Peyer's patch (tissue), 4 donors: ENCODE measurements at regions not wholly inside any gene's neighbourhood (a gene's known extent, or its start where the extent isn't known, plus 50 kb on each side); places are given as distances from the start of the nearest gene placed in this dataset.
"Not testable (repeated sequence)": the region's sequence is repeated elsewhere in the genome, so short reads cannot be mapped to it uniquely, and the experiment has no call there.

ENCODE experiments used
- DNase-seq, 3 donors: peaks; one replicate each; pipeline ENCODE4 v3.0.0-alpha.2; 2017 to 2019
- H3K27ac ChIP-seq, 4 donors: fragments of 200-600 bp; sonication (generic); one replicate each; pipeline ENCODE4 v1.5.1; 2016 to 2019
- H3K27me3 ChIP-seq, 2 donors: fragments of 200-600 bp; sonication (generic); one replicate each; pipeline ENCODE4 v1.5.1; 2019
- H3K36me3 ChIP-seq, 3 donors: fragments of 200-600 bp; sonication (generic); one replicate each; pipeline ENCODE4 v1.5.1; 2016 to 2019
- H3K4me1 ChIP-seq, 4 donors: fragments of 200-600 bp; sonication (generic); one replicate each; pipeline ENCODE4 v1.5.1; 2016 to 2019
- H3K4me3 ChIP-seq, 4 donors: fragments of 200-600 bp; sonication (generic); 1 replicate in 3 of 4; 2 replicates in 1 of 4; pipeline ENCODE4 v1.5.1; 2016 to 2019; ENCODE audit warnings: mild to moderate bottlenecking in 1 of 4
- H3K9me3 ChIP-seq, 4 donors: fragments of 200-600 bp; sonication (generic); one replicate each; pipeline ENCODE4 v1.5.1; 2016 to 2019; ENCODE audit warnings: mild to moderate bottlenecking in 1 of 4
- POLR2A ChIP-seq, 2 donors: fragments of 450-650 bp; IDR thresholded peaks; one replicate each; pipeline ENCODE4 v1.5.1; 2017; ENCODE audit warnings: antibody characterized with exemption in 2 of 2, mild to moderate bottlenecking in 2 of 2, moderate library complexity in 2 of 2
- TF ChIP-seq, protein P1 (sequence below), 6 experiments: fragments of 450-650 bp in 4 of 6; fragments of 200-600 bp in 2 of 6; sonication (generic) in 1 of 6; IDR thresholded peaks; one replicate each; pipeline ENCODE4 v1.5.1; 2017 to 2019; ENCODE audit warnings: antibody characterized with exemption in 6 of 6, mild to moderate bottlenecking in 3 of 6, moderate library complexity in 1 of 6

DNA sequence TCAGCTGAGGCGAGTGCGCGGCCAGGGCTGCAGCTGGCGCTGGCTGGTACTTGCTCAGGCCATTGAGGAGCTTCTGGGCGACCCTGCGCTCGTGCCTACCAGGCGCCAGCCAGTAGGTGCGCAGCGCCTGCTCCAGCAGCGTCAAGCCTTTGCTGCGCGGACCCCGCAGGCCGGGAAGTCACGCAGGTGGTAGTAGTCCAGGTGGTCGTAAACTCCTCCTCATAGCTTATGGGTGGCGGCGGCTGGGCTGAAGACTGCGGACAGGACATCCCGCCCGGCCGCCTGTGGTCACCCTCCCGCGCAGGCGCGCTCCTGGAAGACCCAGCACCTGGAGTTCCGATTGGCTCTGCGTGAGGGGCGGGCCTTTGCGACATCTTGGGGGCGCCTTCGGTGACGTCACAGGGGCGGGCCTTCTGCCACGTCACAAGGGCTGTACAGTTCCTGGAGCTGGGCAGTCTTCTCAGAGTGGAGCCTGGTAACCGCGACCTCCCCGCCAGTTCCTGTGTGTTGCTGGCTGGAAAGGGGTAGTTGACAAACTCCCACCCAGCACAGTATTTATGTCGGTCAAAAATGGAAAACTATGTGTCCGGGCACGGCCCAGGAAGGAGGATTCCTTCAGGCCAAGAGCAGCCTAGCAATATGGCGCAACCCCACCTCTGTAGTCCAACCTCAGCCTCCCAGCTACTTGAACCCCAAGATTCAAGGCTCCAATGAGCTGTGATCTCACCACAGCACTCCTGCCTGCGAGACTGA is 102.2 kb upstream of the VKORC1L1 start:
- not testable (repeated sequence) for H3K4me1 ChIP-seq, H3K36me3 ChIP-seq, H3K27me3 ChIP-seq, H3K9me3 ChIP-seq
- TF ChIP-seq, protein P1, sequence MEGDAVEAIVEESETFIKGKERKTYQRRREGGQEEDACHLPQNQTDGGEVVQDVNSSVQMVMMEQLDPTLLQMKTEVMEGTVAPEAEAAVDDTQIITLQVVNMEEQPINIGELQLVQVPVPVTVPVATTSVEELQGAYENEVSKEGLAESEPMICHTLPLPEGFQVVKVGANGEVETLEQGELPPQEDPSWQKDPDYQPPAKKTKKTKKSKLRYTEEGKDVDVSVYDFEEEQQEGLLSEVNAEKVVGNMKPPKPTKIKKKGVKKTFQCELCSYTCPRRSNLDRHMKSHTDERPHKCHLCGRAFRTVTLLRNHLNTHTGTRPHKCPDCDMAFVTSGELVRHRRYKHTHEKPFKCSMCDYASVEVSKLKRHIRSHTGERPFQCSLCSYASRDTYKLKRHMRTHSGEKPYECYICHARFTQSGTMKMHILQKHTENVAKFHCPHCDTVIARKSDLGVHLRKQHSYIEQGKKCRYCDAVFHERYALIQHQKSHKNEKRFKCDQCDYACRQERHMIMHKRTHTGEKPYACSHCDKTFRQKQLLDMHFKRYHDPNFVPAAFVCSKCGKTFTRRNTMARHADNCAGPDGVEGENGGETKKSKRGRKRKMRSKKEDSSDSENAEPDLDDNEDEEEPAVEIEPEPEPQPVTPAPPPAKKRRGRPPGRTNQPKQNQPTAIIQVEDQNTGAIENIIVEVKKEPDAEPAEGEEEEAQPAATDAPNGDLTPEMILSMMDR (IDR thresholded peaks at IDR 0.05) = peak in 1 of 6 experiments; percentile 35
- TF ChIP-seq POLR2A (IDR thresholded peaks at IDR 0.05) = peak; percentile 29 to 79
- Histone ChIP-seq H3K27ac (peak overlapping the region; percentile 88 to 91 (median 90)), H3K4me3 (peak overlapping the region; percentile 65 to 98 (median 94))
- DNase-seq = peak; percentile 95 to 99 (median 96)

DNA sequence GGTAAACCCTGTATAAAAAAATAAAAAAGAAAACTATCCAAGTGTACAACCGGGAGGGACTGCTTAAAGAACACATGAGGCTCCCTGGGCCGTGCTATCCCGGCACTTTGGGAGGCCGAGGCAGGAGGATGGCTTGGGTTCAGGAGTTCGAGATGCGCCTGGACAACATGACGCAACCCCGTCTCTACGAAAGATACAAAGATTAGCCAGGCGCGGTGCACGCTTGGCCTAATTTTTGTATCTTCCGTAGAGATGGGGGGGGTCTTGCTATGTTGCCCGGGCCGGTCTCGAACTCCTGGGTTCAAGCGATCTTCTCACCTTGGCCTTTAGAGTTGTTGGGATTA is 101.7 kb upstream of the VKORC1L1 start:
- not testable (repeated sequence) for H3K9me3 ChIP-seq, DNase-seq, H3K4me1 ChIP-seq, H3K27me3 ChIP-seq, H3K36me3 ChIP-seq
- H3K4me3 ChIP-seq = peak overlapping the region; percentile 65 to 98 (median 94)
- H3K27ac ChIP-seq = peak overlapping the region; percentile 88 to 91 (median 90)

DNA sequence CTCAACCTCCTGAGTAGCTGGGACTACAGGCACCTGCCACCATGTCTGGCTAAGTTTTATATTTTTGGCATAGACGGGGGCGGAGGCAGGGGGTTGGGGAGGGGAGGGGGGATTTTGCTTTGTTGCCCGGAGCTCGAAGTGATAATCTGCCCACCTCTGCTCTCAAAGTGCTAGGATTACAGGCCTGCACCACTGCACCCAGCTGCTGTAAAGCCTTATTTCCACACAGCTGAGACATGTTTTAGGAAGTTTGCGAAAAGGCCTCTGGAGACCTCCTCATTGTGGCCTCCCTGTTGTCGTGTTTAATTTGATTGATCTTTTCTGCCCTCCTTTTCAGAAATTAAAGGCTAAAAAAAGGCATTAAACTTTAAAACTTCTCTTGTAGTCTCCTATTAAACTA is 96.2 kb upstream of the VKORC1L1 start:
- not testable (repeated sequence) for H3K27me3 ChIP-seq, H3K36me3 ChIP-seq, H3K4me3 ChIP-seq, H3K4me1 ChIP-seq, DNase-seq, H3K9me3 ChIP-seq, H3K27ac ChIP-seq

DNA sequence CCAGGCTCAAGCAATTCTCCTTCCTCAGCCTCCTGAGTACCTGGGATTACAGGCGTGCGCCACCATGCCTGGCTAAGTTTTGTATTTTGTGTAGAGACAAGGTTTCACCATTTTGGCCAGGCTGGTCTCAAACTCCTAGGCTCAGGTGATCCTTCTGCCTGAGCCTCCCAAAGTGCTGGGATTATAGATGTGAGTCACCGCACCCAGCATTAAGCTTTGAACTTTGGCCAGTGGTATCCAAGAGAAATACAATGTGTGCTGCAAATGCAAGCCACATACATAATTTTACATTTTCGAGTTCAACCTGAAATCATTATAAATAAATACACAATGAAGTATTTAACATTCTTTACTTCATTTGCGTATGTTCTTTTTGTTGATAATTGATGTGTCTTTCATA is 82.9 kb upstream of the VKORC1L1 start:
- not testable (repeated sequence) for H3K36me3 ChIP-seq, DNase-seq, H3K4me3 ChIP-seq, H3K9me3 ChIP-seq, H3K4me1 ChIP-seq, H3K27me3 ChIP-seq, H3K27ac ChIP-seq

DNA sequence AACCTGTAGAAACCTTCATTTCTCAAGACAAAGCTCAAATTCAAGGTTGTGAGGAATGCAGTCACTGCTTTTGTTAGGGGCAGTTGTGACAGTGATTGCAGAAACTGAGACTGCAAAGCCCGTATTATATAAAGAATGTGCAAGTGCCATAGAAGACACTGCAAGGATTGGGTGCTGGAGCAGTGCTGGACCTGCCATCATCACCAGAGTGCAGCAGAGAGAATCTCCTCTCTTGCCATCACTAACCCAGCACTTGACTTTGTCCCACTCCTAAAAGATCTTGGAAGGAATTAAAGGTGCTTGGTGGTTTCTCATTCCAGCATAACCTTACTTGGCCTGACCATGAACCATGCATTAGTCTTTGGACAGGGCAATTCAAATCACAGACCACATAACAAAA is 81.1 kb upstream of the VKORC1L1 start:
- not testable (repeated sequence) for DNase-seq, H3K36me3 ChIP-seq, H3K9me3 ChIP-seq, H3K4me1 ChIP-seq, H3K27me3 ChIP-seq, H3K27ac ChIP-seq, H3K4me3 ChIP-seq

DNA sequence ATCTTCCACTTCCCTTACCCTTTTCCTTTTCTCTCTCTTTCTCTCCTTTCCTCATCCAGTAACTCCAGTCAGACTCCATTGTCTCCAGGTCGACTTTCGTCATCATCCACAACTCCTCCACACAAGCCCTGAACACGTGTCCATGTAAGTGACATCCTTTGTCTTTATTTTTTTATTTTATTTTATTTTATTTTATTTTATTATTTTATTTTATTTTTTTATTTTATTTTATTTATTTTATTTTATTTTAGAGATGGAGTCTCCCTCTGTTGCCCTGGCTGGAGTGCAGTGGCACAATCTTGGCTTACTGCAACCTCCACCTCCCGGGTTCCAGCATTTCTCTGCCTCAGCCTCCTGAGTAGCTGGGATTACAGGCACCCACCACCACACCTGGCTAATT is 80.1 kb upstream of the VKORC1L1 start:
- DNase-seq, H3K9me3 ChIP-seq: not testable (repeated sequence)

DNA sequence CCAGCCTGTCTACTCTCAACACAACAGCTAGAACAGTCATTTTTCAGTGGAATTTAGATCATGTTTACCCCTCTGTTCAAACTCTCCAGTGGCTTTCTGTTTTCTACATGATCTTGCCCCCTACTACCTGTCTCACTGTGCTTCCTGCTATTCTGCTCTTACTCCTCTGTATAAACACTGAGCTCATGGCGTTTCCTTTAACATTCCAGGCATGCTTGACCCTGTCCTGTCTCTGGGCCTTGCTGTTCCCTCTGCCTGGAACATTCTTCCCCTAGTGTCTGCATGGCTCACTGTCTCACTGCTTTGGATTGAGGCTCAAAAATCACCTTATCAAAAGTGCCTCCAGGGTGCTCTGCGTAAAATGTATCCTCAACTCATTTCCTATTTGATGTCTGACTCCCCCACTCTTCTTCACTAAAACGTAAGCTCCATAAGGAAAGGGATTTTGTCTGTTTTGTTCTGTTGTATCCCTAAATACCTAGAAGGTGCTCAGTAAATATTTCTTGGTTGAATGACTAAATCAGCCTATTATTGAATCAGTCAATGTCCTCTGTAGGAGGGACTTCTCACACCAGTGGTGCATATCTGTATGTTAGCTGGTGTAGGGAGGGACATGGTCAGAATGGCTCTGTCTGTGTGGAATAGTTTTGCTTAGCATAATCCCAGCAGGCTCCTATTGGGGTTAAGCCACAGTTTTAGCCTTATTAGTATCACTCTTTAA is 78.0 kb upstream of the VKORC1L1 start:
- not testable (repeated sequence) for H3K36me3 ChIP-seq, DNase-seq, H3K9me3 ChIP-seq, H3K4me3 ChIP-seq, H3K4me1 ChIP-seq, H3K27me3 ChIP-seq, H3K27ac ChIP-seq

More for the DNA sequence above, 80.1 kb upstream of the VKORC1L1 start:
- H3K27ac ChIP-seq, H3K27me3 ChIP-seq, H3K4me3 ChIP-seq, H3K36me3 ChIP-seq, H3K4me1 ChIP-seq: not testable (repeated sequence)

DNA sequence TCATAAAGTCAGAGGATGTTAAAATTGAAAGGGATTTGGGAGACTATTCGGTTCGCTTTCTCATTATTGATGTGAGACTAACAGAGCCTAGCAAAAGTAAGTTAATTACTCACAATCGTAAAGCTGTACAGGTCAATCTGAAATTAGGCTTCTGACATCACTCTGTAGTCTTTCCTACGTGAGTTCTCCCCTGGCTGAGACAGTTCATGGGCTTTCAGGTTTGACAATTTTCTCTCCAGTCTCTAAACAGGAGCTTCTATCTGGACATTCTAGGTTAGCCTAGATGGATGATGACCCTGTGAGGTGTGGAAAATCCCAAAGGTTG is 77.5 kb upstream of the VKORC1L1 start:
- not testable (repeated sequence) for DNase-seq, H3K4me3 ChIP-seq, H3K9me3 ChIP-seq, H3K27ac ChIP-seq, H3K27me3 ChIP-seq, H3K4me1 ChIP-seq, H3K36me3 ChIP-seq

DNA sequence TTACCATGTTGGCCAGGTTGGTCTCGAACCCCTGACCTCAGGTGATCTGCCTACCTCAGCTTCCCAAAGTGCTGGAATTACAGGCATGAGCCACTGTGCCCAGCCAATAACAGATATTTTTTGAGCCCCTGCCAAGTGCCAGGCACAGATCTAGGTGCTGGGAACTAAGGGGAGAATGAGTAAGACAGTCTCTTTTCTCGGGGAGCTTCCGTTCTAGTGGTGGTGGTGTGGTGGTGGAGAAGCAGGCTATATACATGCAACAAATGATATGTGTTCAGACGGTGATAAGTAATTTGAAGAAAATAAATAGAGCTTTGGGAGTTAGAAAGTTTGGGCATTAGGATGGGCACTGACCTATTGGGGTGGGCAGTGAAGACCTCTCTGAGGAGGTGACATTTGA is 76.7 kb upstream of the VKORC1L1 start:
- DNase-seq = no peak
- Histone ChIP-seq H3K36me3 (no peaks in the 10 kb centered on the region), H3K27ac (no peak overlapping the region), H3K4me1 (no peaks in the 10 kb centered on the region), H3K27me3 (no peaks in the 10 kb centered on the region), H3K4me3 (no peak overlapping the region), H3K9me3 (no peaks in the 10 kb centered on the region)
- TF ChIP-seq, protein P1 (IDR thresholded peaks at IDR 0.05) = no peak
- TF ChIP-seq POLR2A (IDR thresholded peaks at IDR 0.05) = no peak

DNA sequence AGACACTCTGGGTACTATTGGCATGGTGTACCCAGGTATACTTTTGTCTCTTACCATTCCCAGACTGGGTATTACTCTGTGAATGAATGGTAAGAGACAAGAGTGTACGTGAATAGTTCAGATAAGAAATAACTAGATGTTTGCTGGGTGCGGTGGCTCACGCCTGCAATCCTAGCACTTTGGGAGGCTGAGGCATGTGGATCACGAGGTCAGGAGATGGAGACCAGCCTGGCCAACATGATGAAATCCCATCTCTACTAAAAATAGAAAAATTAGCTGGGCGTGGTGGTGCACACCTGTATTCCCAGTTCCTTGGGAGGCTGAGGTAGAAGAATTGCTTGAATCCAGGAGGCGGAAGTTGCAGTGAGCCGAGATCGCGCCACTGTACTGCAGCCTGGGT is 75.8 kb upstream of the VKORC1L1 start:
- not testable (repeated sequence) for DNase-seq, H3K4me1 ChIP-seq, H3K4me3 ChIP-seq, H3K27me3 ChIP-seq, H3K27ac ChIP-seq, H3K36me3 ChIP-seq, H3K9me3 ChIP-seq

DNA sequence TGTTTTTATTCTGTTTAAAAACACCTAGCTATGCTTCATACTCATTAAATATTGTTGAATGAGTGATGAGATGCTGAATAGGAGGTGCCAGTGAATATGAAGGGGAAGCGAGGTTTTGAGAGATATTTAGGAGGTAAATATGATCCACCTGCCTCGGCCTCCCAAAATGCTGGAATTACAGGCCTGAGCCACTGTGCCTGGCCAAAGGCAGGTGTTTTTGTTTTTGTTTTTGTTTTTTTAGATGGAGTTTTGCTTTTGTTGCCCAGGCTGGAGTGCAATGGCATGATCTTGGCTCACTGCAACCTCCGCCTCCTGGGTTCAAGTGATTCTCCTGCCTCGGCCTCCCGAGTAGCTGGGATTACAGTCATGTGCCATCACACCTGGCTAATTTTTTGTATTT is 75.3 kb upstream of the VKORC1L1 start:
- H3K4me1 ChIP-seq, H3K36me3 ChIP-seq, H3K27me3 ChIP-seq, H3K9me3 ChIP-seq, H3K4me3 ChIP-seq, DNase-seq, H3K27ac ChIP-seq: not testable (repeated sequence)
